K562 (cell line): ENCODE measurements at regions not wholly inside any gene's neighbourhood (a gene's known extent, or its start where the extent isn't known, plus 50 kb on each side); places are given as distances from the start of the nearest gene placed in this dataset.

Experiments
- CEBPB ChIP-seq: fragments of 450-650 bp; IDR thresholded peaks from 2 replicates; pipeline ENCODE4 v1.6.1; 2016; ENCODE audit warnings: missing genetic modification characterization, missing compliant biosample characterization
- CTBP1 ChIP-seq: fragments of 450-650 bp; IDR thresholded peaks from 2 replicates; pipeline ENCODE4 v1.6.1; 2016; ENCODE audit warnings: borderline replicate concordance
- FOS ChIP-seq: IDR thresholded peaks from 3 replicates; pipeline ENCODE4 v1.6.1; 2011; ENCODE audit not compliant: insufficient read length; ENCODE audit errors: extremely low read depth
- L3MBTL2 ChIP-seq: fragments of 450-650 bp; IDR thresholded peaks from 2 replicates; pipeline ENCODE4 v1.6.1; 2016; ENCODE audit warnings: mild to moderate bottlenecking, moderate library complexity
- TCF3 ChIP-seq: sonication (generic); formaldehyde crosslinking; IDR thresholded peaks from 2 replicates; pipeline ENCODE4 v1.4.0; 2020; ENCODE audit warnings: mild to moderate bottlenecking, missing genetic modification reagents
- TOE1 ChIP-seq, 2 experiments: fragments of 450-650 bp in 1 of 2; sonication (generic) in 1 of 2; formaldehyde crosslinking in 1 of 2; IDR thresholded peaks; 2 replicates each; pipeline versions ENCODE4 v1.7.1 to v1.8.0; 2016 to 2022; ENCODE audit warnings: borderline replicate concordance in 2 of 2, mild to moderate bottlenecking in 2 of 2, antibody characterized with exemption in 1 of 2, inconsistent platforms in 1 of 2, low read depth in 1 of 2, missing genetic modification reagents in 1 of 2, moderate library complexity in 1 of 2
- ZNF175 ChIP-seq: fragments of 200-800 bp; sonication (Bioruptor generic); IDR thresholded peaks from 2 replicates; pipeline ENCODE4 v1.6.1; 2016; ENCODE audit warnings: low read depth, mild to moderate bottlenecking, missing genetic modification characterization, missing compliant biosample characterization
- ZNF347 ChIP-seq: fragments of 450-650 bp; formaldehyde crosslinking; IDR thresholded peaks from 2 replicates; pipeline ENCODE4 v1.4.0; 2020; ENCODE audit warnings: low read depth, mild to moderate bottlenecking, moderate library complexity
- TF ChIP-seq, protein P1 (sequence below): fragments of 450-650 bp; IDR thresholded peaks from 2 replicates; pipeline ENCODE4 v1.7.1; 2018; ENCODE audit warnings: mild to moderate bottlenecking, low read depth; ENCODE audit not compliant: partially characterized antibody
- TF ChIP-seq, protein P2 (sequence below), 2 experiments: fragments of 450-650 bp in 1 of 2; sonication (generic) in 1 of 2; formaldehyde crosslinking in 1 of 2; IDR thresholded peaks; 2 replicates each; pipeline versions ENCODE4 v1.7.1 to v1.9.0; 2016 to 2022; ENCODE audit warnings: inconsistent platforms in 1 of 2, mild to moderate bottlenecking in 1 of 2, missing genetic modification reagents in 1 of 2
- TF ChIP-seq, protein P3 (sequence below): IDR thresholded peaks from 2 replicates; pipeline ENCODE4 v1.6.1; 2012; ENCODE audit warnings: low read depth, low read length, improper control_type of control experiment, borderline replicate concordance

DNA sequence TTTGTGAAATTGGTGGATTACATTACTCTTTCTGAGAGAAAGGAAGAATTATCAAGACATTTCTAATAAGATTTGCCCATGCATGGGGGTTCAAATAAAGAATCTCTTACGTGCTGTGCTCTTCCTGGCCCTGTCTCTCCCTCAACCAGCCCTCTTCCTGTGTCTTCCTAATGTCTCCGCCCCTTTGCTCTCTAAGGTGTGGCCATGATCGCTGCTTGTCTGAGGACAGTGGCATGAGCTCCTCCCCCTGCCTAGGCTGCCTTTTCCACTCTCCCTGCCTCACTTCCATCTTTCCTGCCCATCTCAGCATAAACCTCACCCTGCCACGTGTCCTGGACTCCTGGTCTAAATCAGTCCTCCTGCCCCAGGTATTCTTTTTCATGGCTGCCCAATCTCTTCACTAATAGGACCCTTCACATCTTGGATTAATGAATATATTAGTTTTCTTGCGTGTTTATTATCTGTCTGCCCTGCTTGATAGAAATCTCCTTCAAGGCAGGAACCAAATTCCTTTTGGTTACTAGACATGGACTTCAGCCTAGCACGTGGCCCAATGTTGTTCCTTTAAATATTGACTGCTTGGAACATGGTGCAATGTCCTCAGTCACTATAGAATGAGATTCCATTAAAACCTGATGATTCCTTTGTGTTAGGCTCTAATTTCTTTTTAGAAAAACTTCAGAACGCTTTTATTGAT is 122.3 kb downstream of the MTRR start (continued):
- TF ChIP-seq, protein P1, sequence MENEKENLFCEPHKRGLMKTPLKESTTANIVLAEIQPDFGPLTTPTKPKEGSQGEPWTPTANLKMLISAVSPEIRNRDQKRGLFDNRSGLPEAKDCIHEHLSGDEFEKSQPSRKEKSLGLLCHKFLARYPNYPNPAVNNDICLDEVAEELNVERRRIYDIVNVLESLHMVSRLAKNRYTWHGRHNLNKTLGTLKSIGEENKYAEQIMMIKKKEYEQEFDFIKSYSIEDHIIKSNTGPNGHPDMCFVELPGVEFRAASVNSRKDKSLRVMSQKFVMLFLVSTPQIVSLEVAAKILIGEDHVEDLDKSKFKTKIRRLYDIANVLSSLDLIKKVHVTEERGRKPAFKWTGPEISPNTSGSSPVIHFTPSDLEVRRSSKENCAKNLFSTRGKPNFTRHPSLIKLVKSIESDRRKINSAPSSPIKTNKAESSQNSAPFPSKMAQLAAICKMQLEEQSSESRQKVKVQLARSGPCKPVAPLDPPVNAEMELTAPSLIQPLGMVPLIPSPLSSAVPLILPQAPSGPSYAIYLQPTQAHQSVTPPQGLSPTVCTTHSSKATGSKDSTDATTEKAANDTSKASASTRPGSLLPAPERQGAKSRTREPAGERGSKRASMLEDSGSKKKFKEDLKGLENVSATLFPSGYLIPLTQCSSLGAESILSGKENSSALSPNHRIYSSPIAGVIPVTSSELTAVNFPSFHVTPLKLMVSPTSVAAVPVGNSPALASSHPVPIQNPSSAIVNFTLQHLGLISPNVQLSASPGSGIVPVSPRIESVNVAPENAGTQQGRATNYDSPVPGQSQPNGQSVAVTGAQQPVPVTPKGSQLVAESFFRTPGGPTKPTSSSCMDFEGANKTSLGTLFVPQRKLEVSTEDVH = no peak
- TF ChIP-seq CEBPB (tag) (no peak), TOE1 (IDR thresholded peaks at IDR 0.05; ENCODE audit: borderline replicate concordance) (no peak), TOE1 (CRISPR knock-in tag; IDR thresholded peaks at IDR 0.05; ENCODE audit: borderline replicate concordance, low read depth) (no peak), CTBP1 (peak; percentile 14; the same call in 1 of the 2 replicates), TCF3 (CRISPR knock-in tag) (no peak), L3MBTL2 (peak; percentile 72), FOS (no peak), ZNF347 (CRISPR knock-in tag) (no peak), ZNF175 (CRISPR knock-in tag) (no peak)
- TF ChIP-seq, protein P2, sequence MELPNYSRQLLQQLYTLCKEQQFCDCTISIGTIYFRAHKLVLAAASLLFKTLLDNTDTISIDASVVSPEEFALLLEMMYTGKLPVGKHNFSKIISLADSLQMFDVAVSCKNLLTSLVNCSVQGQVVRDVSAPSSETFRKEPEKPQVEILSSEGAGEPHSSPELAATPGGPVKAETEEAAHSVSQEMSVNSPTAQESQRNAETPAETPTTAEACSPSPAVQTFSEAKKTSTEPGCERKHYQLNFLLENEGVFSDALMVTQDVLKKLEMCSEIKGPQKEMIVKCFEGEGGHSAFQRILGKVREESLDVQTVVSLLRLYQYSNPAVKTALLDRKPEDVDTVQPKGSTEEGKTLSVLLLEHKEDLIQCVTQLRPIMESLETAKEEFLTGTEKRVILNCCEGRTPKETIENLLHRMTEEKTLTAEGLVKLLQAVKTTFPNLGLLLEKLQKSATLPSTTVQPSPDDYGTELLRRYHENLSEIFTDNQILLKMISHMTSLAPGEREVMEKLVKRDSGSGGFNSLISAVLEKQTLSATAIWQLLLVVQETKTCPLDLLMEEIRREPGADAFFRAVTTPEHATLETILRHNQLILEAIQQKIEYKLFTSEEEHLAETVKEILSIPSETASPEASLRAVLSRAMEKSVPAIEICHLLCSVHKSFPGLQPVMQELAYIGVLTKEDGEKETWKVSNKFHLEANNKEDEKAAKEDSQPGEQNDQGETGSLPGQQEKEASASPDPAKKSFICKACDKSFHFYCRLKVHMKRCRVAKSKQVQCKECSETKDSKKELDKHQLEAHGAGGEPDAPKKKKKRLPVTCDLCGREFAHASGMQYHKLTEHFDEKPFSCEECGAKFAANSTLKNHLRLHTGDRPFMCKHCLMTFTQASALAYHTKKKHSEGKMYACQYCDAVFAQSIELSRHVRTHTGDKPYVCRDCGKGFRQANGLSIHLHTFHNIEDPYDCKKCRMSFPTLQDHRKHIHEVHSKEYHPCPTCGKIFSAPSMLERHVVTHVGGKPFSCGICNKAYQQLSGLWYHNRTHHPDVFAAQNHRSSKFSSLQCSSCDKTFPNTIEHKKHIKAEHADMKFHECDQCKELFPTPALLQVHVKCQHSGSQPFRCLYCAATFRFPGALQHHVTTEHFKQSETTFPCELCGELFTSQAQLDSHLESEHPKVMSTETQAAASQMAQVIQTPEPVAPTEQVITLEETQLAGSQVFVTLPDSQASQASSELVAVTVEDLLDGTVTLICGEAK (IDR thresholded peaks at IDR 0.05) = 0 out of 2 replicates have a peak, but pooled peaks have one; percentile 22
- TF ChIP-seq, protein P2 (CRISPR knock-in tag; IDR thresholded peaks at IDR 0.05) = no peak
- TF ChIP-seq, protein P3, sequence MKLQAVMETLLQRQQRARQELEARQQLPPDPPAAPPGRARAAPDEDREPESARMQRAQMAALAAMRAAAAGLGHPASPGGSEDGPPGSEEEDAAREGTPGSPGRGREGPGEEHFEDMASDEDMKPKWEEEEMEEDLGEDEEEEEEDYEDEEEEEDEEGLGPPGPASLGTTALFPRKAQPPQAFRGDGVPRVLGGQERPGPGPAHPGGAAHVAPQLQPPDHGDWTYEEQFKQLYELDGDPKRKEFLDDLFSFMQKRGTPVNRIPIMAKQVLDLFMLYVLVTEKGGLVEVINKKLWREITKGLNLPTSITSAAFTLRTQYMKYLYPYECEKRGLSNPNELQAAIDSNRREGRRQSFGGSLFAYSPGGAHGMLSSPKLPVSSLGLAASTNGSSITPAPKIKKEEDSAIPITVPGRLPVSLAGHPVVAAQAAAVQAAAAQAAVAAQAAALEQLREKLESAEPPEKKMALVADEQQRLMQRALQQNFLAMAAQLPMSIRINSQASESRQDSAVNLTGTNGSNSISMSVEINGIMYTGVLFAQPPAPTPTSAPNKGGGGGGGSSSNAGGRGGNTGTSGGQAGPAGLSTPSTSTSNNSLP = no peak
